Hepatocyte (in vitro differentiated cells): ENCODE measurements at regions not wholly inside any gene's neighbourhood (a gene's known extent, or its start where the extent isn't known, plus 50 kb on each side); places are given as distances from the start of the nearest gene placed in this dataset.
"Not testable (repeated sequence)": the region's sequence is repeated elsewhere in the genome, so short reads cannot be mapped to it uniquely, and the experiment has no call there.

ENCODE experiments used
- DNase-seq: peaks from one replicate; pipeline ENCODE4 v3.0.0-alpha.2; 2016; ENCODE audit warnings: low spot score
- H2AFZ ChIP-seq: fragments of 200-600 bp; sonication (generic); 2 replicates; pipeline ENCODE4 v1.6.0; 2016; ENCODE audit warnings: antibody characterized with exemption, mild to moderate bottlenecking
- H3K27ac ChIP-seq: fragments of 200-600 bp; sonication (generic); 2 replicates; pipeline ENCODE4 v1.5.1; 2016; ENCODE audit warnings: mild to moderate bottlenecking
- H3K27me3 ChIP-seq: fragments of 200-600 bp; sonication (generic); 2 replicates; pipeline ENCODE4 v1.6.1; 2016
- H3K36me3 ChIP-seq: fragments of 200-600 bp; sonication (generic); replicated peaks from 2 replicates; pipeline ENCODE4 v1.5.1; 2016; ENCODE audit warnings: low read depth; ENCODE audit not compliant: insufficient read depth
- H3K4me1 ChIP-seq: fragments of 200-600 bp; sonication (generic); 2 replicates; pipeline ENCODE4 v1.5.1; 2016; ENCODE audit warnings: mild to moderate bottlenecking, moderate library complexity; ENCODE audit not compliant: insufficient read depth
- H3K4me2 ChIP-seq: fragments of 200-600 bp; sonication (generic); 2 replicates; pipeline ENCODE4 v1.6.0; 2016
- H3K4me3 ChIP-seq: fragments of 200-600 bp; sonication (generic); 2 replicates; pipeline ENCODE4 v1.5.1; 2016; ENCODE audit warnings: mild to moderate bottlenecking
- H3K79me2 ChIP-seq: fragments of 200-600 bp; sonication (generic); 2 replicates; pipeline ENCODE4 v1.6.0; 2017; ENCODE audit warnings: mild to moderate bottlenecking
- H3K9me2 ChIP-seq: fragments of 200-600 bp; sonication (generic); replicated peaks from 2 replicates; pipeline ENCODE4 v1.6.0; 2017; ENCODE audit warnings: mild to moderate bottlenecking; ENCODE audit not compliant: insufficient read depth
- H3K9me3 ChIP-seq: fragments of 200-600 bp; sonication (generic); 2 replicates; pipeline ENCODE4 v1.5.1; 2016; ENCODE audit warnings: low read depth, mild to moderate bottlenecking
- H4K20me1 ChIP-seq: fragments of 200-600 bp; sonication (generic); 2 replicates; pipeline ENCODE4 v1.6.0; 2016; ENCODE audit warnings: mild to moderate bottlenecking; ENCODE audit not compliant: insufficient read depth, poor library complexity, severe bottlenecking
- CTCF ChIP-seq: fragments of 200-600 bp; sonication (generic); IDR thresholded peaks from 2 replicates; pipeline ENCODE4 v1.5.1; 2016; ENCODE audit warnings: antibody characterized with exemption, mild to moderate bottlenecking; ENCODE audit not compliant: poor library complexity
- EZH2 ChIP-seq: fragments of 200-600 bp; sonication (generic); IDR thresholded peaks from 2 replicates; pipeline ENCODE4 v1.6.1; 2016; ENCODE audit warnings: antibody characterized with exemption, mild to moderate bottlenecking, borderline replicate concordance
- EZH2phosphoT487 ChIP-seq: fragments of 200-600 bp; sonication (generic); IDR thresholded peaks from one replicate; pipeline ENCODE4 v1.6.1; 2018; ENCODE audit warnings: antibody characterized with exemption, mild to moderate bottlenecking, low read depth, moderate library complexity; ENCODE audit not compliant: unreplicated experiment, severe bottlenecking
- WGBS: methylation state at CpG from one replicate; pipeline ENCODE4 v1.1.6; 2016; ENCODE audit warnings: low lambda C conversion rate; ENCODE audit errors: missing lambda C conversion rate; 5-methylcytosine and 5-hydroxymethylcytosine counted together

- Histone ChIP-seq H2AFZ (no peak overlapping the region), H3K79me2 (no peaks in the 10 kb centered on the region), H3K27ac (no peak overlapping the region), H3K4me2 (no peak overlapping the region), H3K4me3 (no peak overlapping the region), H3K9me3 (no peaks in the 10 kb centered on the region), H3K27me3 (no peaks in the 10 kb centered on the region), H4K20me1 (no peaks in the 10 kb centered on the region), H3K4me1 (no peaks in the 10 kb centered on the region), H3K36me3 (no peaks in the 10 kb centered on the region), H3K9me2 (no peaks in the 10 kb centered on the region)
- no peak for DNase-seq
- WGBS: 88% methylated on average over 17 of the region's 17 CpGs
- TF ChIP-seq EZH2 (no peak), CTCF (no peak), EZH2phosphoT487 (no peak)
Measured at GRCh38 chr10:53487019-53487983, 714.7 kb upstream of the MBL2 start.

- not testable (repeated sequence) for H4K20me1 ChIP-seq, DNase-seq, H2AFZ ChIP-seq, H3K4me3 ChIP-seq, H3K9me3 ChIP-seq, H3K4me2 ChIP-seq, H3K9me2 ChIP-seq, H3K4me1 ChIP-seq, H3K27ac ChIP-seq, H3K27me3 ChIP-seq, H3K36me3 ChIP-seq, H3K79me2 ChIP-seq
- WGBS: 72% methylated on average over 4 of the region's 4 CpGs
Measured at GRCh38 chr10:53485422-53485821, 712.8 kb upstream of the MBL2 start.

DNA sequence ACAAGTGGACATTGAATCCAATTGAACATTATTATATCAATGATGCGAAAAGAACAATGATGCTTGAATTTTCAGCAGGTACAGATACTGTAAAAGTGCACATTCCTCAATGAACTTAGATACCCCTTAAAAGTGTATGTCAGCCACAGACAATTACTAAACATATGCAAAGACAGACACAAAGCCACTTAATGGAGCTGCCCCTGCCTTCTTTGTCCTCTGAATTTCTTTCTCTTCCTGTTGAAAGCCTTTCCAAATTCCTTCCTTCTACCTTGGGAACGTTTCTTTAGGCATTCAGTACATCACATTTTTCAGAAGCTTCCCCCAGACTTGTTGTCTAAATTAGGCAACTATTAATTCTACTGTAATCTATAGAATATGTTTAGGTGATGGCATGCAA, 706.8 kb upstream of the MBL2 start:
- Histone ChIP-seq H3K9me2 (no peaks in the 10 kb centered on the region), H2AFZ (no peak overlapping the region), H3K27me3 (no peaks in the 10 kb centered on the region), H3K36me3 (no peaks in the 10 kb centered on the region), H3K4me3 (no peak overlapping the region), H3K4me2 (no peak overlapping the region), H3K79me2 (no peaks in the 10 kb centered on the region), H3K4me1 (no peaks in the 10 kb centered on the region), H3K9me3 (no peaks in the 10 kb centered on the region), H3K27ac (no peak overlapping the region), H4K20me1 (no peaks in the 10 kb centered on the region)
- TF ChIP-seq CTCF (no peak), EZH2phosphoT487 (no peak), EZH2 (no peak)
- 68% methylated on average over 2 of the region's 2 CpGs for WGBS
- no peak for DNase-seq

GRCh38 chr10:53477313-53477675, 704.7 kb upstream of the MBL2 start:
- WGBS: 24% methylated on average over 1 of the region's 1 CpG
- Histone ChIP-seq H3K9me2 (no peaks in the 10 kb centered on the region), H3K4me1 (no peaks in the 10 kb centered on the region), H3K27me3 (no peaks in the 10 kb centered on the region), H3K4me2 (no peak overlapping the region), H3K27ac (no peak overlapping the region), H3K36me3 (no peaks in the 10 kb centered on the region), H4K20me1 (no peaks in the 10 kb centered on the region), H2AFZ (no peak overlapping the region), H3K79me2 (no peaks in the 10 kb centered on the region), H3K4me3 (no peak overlapping the region), H3K9me3 (no peaks in the 10 kb centered on the region)
- TF ChIP-seq CTCF: no peak
- no peak for TF ChIP-seq EZH2
- TF ChIP-seq EZH2phosphoT487: no peak
- DNase-seq: no peak
